Vagina (tissue), 2 donors: ENCODE measurements at regions not wholly inside any gene's neighbourhood (a gene's known extent, or its start where the extent isn't known, plus 50 kb on each side); places are given as distances from the start of the nearest gene placed in this dataset.

ENCODE experiments used
- DNase-seq, 2 donors: peaks; one replicate each; pipeline ENCODE4 v3.0.0-alpha.2; 2017; ENCODE audit errors: extremely low spot score in 2 of 2
- H3K27ac ChIP-seq: fragments of 200-600 bp; sonication (generic); one replicate; pipeline ENCODE4 v1.5.1; 2019
- H3K27me3 ChIP-seq: fragments of 200-600 bp; sonication (generic); one replicate; pipeline ENCODE4 v1.5.1; 2019
- H3K36me3 ChIP-seq, 2 donors: fragments of 200-600 bp; sonication (generic); one replicate each; pipeline ENCODE4 v1.5.1; 2017 to 2019
- H3K4me1 ChIP-seq: fragments of 200-600 bp; sonication (generic); one replicate; pipeline ENCODE4 v1.5.1; 2019
- H3K4me3 ChIP-seq, 2 donors: fragments of 200-600 bp; sonication (generic); 1 replicate in 1 of 2; 2 replicates in 1 of 2; pipeline ENCODE4 v1.5.1; 2016 to 2019
- H3K9me3 ChIP-seq: fragments of 200-600 bp; sonication (generic); one replicate; pipeline ENCODE4 v1.5.1; 2019
- POLR2A ChIP-seq, 2 donors: fragments of 450-650 bp; IDR thresholded peaks; one replicate each; pipeline ENCODE4 v1.6.1; 2017; ENCODE audit warnings: antibody characterized with exemption in 2 of 2, mild to moderate bottlenecking in 2 of 2, moderate library complexity in 2 of 2
- POLR2AphosphoS5 ChIP-seq, 2 donors: sonication (generic); formaldehyde crosslinking; IDR thresholded peaks; one replicate each; pipeline ENCODE4 v1.9.0; 2017; ENCODE audit warnings: antibody characterized with exemption in 2 of 2, mild to moderate bottlenecking in 2 of 2, low read depth in 1 of 2; ENCODE audit not compliant: insufficient read depth in 1 of 2
- intact Hi-C: fragments of 100-400 bp; cut with DNase I; formaldehyde crosslinking; loops from one replicate; pipeline ENCODE4 v1.15.1; 2023
- TF ChIP-seq, protein P1 (sequence below), 3 experiments: fragments of 450-650 bp in 2 of 3; fragments of 200-600 bp in 1 of 3; sonication (generic) in 1 of 3; IDR thresholded peaks; one replicate each; pipeline ENCODE4 v1.5.1; 2017 to 2019; ENCODE audit warnings: antibody characterized with exemption in 3 of 3, mild to moderate bottlenecking in 2 of 3, moderate library complexity in 2 of 3

DNA sequence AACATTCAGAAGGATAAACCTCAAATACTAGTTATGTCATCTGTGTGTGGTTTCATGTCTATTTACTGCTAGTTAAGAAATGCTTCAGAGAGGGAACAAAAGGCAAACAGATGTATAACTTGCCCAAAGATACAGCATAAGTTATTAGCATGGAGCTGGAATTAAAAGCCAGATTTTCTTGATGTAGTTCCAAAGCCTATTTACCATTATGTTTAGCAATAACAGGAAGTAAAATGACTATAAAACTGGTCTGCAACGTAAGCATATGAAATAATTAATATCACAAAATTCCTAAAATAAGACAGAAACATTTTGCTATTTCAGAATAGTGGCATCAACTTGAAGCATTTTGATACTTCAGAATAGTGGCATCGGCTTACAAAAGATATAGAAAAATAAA lies 1232.8 kb downstream of the NCAM2 start:
- Histone ChIP-seq H3K9me3 (no peaks in the 10 kb centered on the region), H3K36me3 (no peaks in the 10 kb centered on the region), H3K4me3 (no peak overlapping the region), H3K27ac (no peak overlapping the region), H3K27me3 (no peaks in the 10 kb centered on the region), H3K4me1 (no peaks in the 10 kb centered on the region)
- TF ChIP-seq POLR2AphosphoS5 (IDR thresholded peaks at IDR 0.05; ENCODE audit: insufficient read depth in 1 of 2, low read depth in 1 of 2) (no peak), POLR2A (IDR thresholded peaks at IDR 0.05) (no peak)
- TF ChIP-seq, protein P1, sequence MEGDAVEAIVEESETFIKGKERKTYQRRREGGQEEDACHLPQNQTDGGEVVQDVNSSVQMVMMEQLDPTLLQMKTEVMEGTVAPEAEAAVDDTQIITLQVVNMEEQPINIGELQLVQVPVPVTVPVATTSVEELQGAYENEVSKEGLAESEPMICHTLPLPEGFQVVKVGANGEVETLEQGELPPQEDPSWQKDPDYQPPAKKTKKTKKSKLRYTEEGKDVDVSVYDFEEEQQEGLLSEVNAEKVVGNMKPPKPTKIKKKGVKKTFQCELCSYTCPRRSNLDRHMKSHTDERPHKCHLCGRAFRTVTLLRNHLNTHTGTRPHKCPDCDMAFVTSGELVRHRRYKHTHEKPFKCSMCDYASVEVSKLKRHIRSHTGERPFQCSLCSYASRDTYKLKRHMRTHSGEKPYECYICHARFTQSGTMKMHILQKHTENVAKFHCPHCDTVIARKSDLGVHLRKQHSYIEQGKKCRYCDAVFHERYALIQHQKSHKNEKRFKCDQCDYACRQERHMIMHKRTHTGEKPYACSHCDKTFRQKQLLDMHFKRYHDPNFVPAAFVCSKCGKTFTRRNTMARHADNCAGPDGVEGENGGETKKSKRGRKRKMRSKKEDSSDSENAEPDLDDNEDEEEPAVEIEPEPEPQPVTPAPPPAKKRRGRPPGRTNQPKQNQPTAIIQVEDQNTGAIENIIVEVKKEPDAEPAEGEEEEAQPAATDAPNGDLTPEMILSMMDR (IDR thresholded peaks at IDR 0.05), result no peak
- no peak for DNase-seq
- intact Hi-C loops, result no loop called here

DNA sequence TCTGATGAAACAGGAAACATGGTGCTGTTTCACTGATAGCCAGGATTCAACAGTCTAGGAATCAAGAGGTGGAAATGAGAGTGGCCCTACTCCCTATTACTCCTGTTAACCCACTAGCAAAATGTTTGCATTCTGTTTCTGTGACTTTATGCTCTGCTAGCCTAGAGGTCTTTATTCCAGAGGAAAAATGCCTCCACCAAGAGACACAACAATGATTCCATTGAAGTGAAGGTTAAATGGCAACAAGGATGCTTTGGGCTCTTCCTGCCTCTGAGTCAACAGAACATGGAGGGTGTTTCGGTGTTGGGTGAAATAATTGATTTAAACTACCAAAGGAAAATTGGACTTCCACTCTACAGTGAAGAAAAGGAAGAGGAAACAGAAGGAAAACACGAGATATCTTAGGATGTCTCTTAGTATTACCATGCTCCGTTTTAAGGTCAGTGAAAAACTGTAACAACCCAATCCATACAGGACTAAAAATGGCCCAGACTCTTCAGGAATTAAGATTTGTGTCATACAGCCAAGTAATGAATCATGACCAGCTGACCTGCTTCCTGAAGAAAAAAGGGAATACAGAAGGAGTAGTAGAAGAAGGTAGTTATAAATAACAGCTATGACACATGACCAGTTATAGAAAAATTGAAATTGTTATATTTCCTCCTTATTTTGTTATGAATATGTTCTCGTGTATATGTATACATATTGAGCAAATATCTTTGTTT lies 1237.8 kb downstream of the NCAM2 start:
- H3K36me3 ChIP-seq, result no peaks in the 10 kb centered on the region
- H3K4me3 ChIP-seq, result no peak overlapping the region
- intact Hi-C loops, result no loop called here
- H3K9me3 ChIP-seq, result no peaks in the 10 kb centered on the region
- no peak overlapping the region for H3K27ac ChIP-seq
- H3K4me1 ChIP-seq, result no peaks in the 10 kb centered on the region
- DNase-seq, result no peak
- TF ChIP-seq, protein P1 (IDR thresholded peaks at IDR 0.05), result no peak
- H3K27me3 ChIP-seq, result no peaks in the 10 kb centered on the region

DNA sequence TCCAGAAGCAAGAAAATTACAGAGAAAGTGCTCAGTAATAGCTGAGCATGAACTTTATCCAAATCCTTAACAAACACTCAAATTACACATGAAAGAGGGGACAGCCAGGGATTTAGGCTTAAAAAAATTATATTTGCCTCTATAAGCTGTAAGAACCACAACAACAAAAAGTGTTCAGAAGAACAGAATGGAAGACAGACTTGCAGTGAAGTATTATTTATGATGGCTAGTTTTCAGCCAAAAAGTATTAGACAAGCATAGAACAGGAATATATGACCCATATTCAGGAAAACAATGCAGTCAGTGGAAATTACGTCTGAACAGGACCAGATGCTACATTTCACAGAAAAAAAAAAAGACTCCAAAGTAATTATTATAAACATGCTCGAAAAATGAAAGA lies 1246.3 kb downstream of the NCAM2 start:
- Histone ChIP-seq H3K27me3 (no peaks in the 10 kb centered on the region), H3K27ac (no peak overlapping the region), H3K9me3 (no peaks in the 10 kb centered on the region), H3K4me3 (no peak overlapping the region), H3K36me3 (no peaks in the 10 kb centered on the region), H3K4me1 (no peaks in the 10 kb centered on the region)
- no peak for TF ChIP-seq POLR2AphosphoS5 (IDR thresholded peaks at IDR 0.05; ENCODE audit: insufficient read depth in 1 of 2, low read depth in 1 of 2)
- TF ChIP-seq, protein P1 (IDR thresholded peaks at IDR 0.05), result no peak
- TF ChIP-seq POLR2A (IDR thresholded peaks at IDR 0.05), result no peak
- no peak for DNase-seq
- intact Hi-C loops, result no loop called here

DNA sequence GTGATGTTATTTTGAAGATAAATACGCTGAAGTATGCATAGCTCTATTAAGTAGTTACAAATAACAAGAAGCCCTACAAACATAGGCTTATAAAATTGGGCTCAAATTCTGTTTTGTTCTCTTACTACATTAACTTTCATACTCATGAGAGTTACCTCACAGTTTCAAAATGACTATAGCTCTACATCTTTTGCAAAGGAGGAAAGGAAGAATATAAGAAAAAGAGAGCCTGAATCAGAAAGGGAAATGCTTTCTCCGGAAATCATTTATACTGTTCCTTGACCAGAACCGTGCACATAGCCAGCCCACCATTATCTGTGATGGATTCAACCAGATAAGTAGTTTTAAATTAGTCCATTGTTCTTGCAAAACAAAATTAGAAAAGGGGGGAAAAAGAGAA lies 1252.1 kb downstream of the NCAM2 start:
- Histone ChIP-seq H3K4me3 (no peak overlapping the region), H3K9me3 (no peaks in the 10 kb centered on the region), H3K27ac (no peak overlapping the region), H3K27me3 (no peaks in the 10 kb centered on the region), H3K36me3 (no peaks in the 10 kb centered on the region), H3K4me1 (no peaks in the 10 kb centered on the region)
- TF ChIP-seq POLR2AphosphoS5 (IDR thresholded peaks at IDR 0.05; ENCODE audit: insufficient read depth in 1 of 2, low read depth in 1 of 2), result no peak
- TF ChIP-seq POLR2A (IDR thresholded peaks at IDR 0.05), result no peak
- TF ChIP-seq, protein P1 (IDR thresholded peaks at IDR 0.05), result no peak
- intact Hi-C loops, result no loop called here
- no peak for DNase-seq

GRCh38 chr21:22253761-22254160 lies 1255.6 kb downstream of the NCAM2 start:
- no peak overlapping the region for H3K27ac ChIP-seq
- H3K27me3 ChIP-seq, result no peaks in the 10 kb centered on the region
- DNase-seq, result no peak
- no peaks in the 10 kb centered on the region for H3K36me3 ChIP-seq
- intact Hi-C loops, result no loop called here
- TF ChIP-seq POLR2A (IDR thresholded peaks at IDR 0.05) (no peak), POLR2AphosphoS5 (IDR thresholded peaks at IDR 0.05; ENCODE audit: insufficient read depth in 1 of 2, low read depth in 1 of 2) (no peak)
- TF ChIP-seq, protein P1 (IDR thresholded peaks at IDR 0.05), result no peak
- H3K4me3 ChIP-seq, result no peak overlapping the region
- no peaks in the 10 kb centered on the region for H3K9me3 ChIP-seq
- no peaks in the 10 kb centered on the region for H3K4me1 ChIP-seq
